H1 (cell line): ENCODE measurements at regions not wholly inside any gene's neighbourhood (a gene's known extent, or its start where the extent isn't known, plus 50 kb on each side); places are given as distances from the start of the nearest gene placed in this dataset.

Experiments
- SIX5 ChIP-seq: IDR thresholded peaks from 2 replicates; pipeline ENCODE4 v1.6.1; 2011; ENCODE audit warnings: mild to moderate bottlenecking, low read depth, low read length
- TF ChIP-seq, protein P1 (sequence below): IDR thresholded peaks from 2 replicates; pipeline ENCODE4 v1.6.1; 2012; ENCODE audit warnings: inconsistent platforms

DNA sequence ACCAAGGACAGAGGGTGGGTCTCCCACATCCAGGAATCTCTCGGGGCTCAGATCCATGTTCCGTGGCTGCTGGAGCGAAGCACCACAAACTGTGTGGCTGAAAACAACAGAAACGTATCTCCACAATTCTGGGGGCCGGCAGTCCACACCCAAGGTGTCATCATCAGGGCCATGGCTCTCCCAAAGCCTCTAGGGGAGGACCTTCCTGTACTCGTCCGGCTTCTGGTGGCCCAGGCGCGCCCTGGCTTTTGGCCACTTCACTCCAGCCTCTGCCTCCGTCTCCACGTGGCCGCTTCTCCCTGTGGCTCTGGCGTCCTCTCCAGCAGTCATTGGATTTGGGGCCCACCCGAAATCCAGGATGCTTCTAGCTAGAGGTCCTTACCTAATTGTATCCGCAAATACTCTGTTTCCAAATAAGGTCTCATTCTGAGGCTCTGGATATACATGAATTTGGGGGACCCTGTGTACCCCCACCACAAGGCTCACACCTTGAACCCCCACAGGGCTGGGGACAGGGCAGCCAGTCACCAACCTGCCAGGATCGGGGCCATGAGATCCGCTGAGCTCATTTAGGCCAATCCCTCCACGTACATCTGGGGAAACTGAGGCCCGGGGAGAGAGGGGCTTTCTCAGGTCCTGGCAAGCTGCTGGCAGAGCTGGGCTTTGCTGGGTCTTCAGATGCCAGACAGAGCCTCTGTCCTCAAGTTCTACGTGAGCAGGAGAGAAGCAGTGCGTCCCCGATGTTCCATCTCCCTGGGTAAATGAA, 158.2 kb downstream of the OLFM1 start (continued):
- TF ChIP-seq SIX5: no peak
- TF ChIP-seq, protein P1, sequence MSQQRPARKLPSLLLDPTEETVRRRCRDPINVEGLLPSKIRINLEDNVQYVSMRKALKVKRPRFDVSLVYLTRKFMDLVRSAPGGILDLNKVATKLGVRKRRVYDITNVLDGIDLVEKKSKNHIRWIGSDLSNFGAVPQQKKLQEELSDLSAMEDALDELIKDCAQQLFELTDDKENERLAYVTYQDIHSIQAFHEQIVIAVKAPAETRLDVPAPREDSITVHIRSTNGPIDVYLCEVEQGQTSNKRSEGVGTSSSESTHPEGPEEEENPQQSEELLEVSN: no peak
